B cell (primary cell): ENCODE measurements at regions not wholly inside any gene's neighbourhood (a gene's known extent, or its start where the extent isn't known, plus 50 kb on each side); places are given as distances from the start of the nearest gene placed in this dataset.
"Not testable (repeated sequence)": the region's sequence is repeated elsewhere in the genome, so short reads cannot be mapped to it uniquely, and the experiment has no call there.

Experiments
- ATAC-seq: fragments of 200-7000 bp; cut with Tn5 transposase; one replicate; pipeline ENCODE4 v1.10.0; 2021; ENCODE audit warnings: low read depth, mild to moderate bottlenecking, moderate number of reproducible peaks, moderate library complexity
- CTCF ChIA-PET: fragments of 350-600 bp; sonication (Branson Sonifier 250); formaldehyde crosslinking; loops from one replicate; lab custom pipeline; 2021; ENCODE audit warnings: antibody characterized with exemption, inconsistent platforms; lab: Charles Lee
- POLR2A ChIA-PET: fragments of 350-600 bp; sonication (Branson Sonifier 250); formaldehyde crosslinking; loops from one replicate; lab custom pipeline; 2021; ENCODE audit warnings: antibody characterized with exemption; lab: Charles Lee
- DNase-seq: peaks from one replicate; pipeline ENCODE4 v3.0.0; 2013
- H2AFZ ChIP-seq: 2 replicates; pipeline ENCODE4 v1.6.1; 2012; ENCODE audit warnings: mild to moderate bottlenecking, low read depth, low read length; ENCODE audit not compliant: insufficient read depth, poor library complexity, severe bottlenecking
- H3K27ac ChIP-seq, 2 donors: 1 replicate in 1 of 2; 2 replicates in 1 of 2; pipeline ENCODE4 v1.5.1; 2012 to 2013; ENCODE audit warnings: low read length in 2 of 2, mild to moderate bottlenecking in 2 of 2, moderate library complexity in 1 of 2
- H3K27me3 ChIP-seq, 4 experiments: fragments of 200-600 bp in 1 of 4; sonication (generic) in 1 of 4; replicated peaks in 1 of 4; 1 replicate in 2 of 4; 2 replicates in 2 of 4; pipeline versions ENCODE4 v1.6.1 to v1.7.0; 2013 to 2016; ENCODE audit warnings: low read length in 3 of 4, mild to moderate bottlenecking in 2 of 4, mixed read lengths in 1 of 4, moderate library complexity in 1 of 4; ENCODE audit not compliant: insufficient read depth in 4 of 4, control insufficient read depth in 3 of 4; ENCODE audit errors: control extremely low read depth in 1 of 4
- H3K36me3 ChIP-seq, 2 experiments: replicated peaks in 1 of 2; 1 replicate in 1 of 2; 2 replicates in 1 of 2; pipeline versions ENCODE4 v1.6.1 to v1.7.1; 2013; ENCODE audit warnings: low read length in 1 of 2; ENCODE audit not compliant: insufficient read depth in 2 of 2, control insufficient read depth in 1 of 2; ENCODE audit errors: control extremely low read depth in 1 of 2, extremely low read depth in 1 of 2
- H3K4me1 ChIP-seq, 2 donors: fragments of 200-600 bp in 1 of 2; sonication (generic) in 1 of 2; 1 replicate in 1 of 2; 2 replicates in 1 of 2; pipeline versions ENCODE4 v1.5.1 to v1.6.1; 2013 to 2017; ENCODE audit warnings: low read length in 2 of 2; ENCODE audit not compliant: control insufficient read depth in 2 of 2, insufficient read depth in 2 of 2
- H3K4me2 ChIP-seq: replicated peaks from 2 replicates; pipeline ENCODE3; 2012; ENCODE audit warnings: mild to moderate bottlenecking, low read depth, low read length; ENCODE audit not compliant: poor library complexity, severe bottlenecking
- H3K4me3 ChIP-seq, 5 experiments: fragments of 200-600 bp in 1 of 5; sonication (generic) in 1 of 5; 1 replicate in 3 of 5; 2 replicates in 2 of 5; pipeline versions ENCODE4 v1.5.1 to v1.7.0; 2011 to 2016; ENCODE audit warnings: low read length in 4 of 5, mild to moderate bottlenecking in 4 of 5, low read depth in 2 of 5, control low read depth in 1 of 5, moderate library complexity in 1 of 5; ENCODE audit not compliant: insufficient read depth in 1 of 5; ENCODE audit errors: control extremely low read depth in 1 of 5, extremely low read depth in 1 of 5
- H3K79me2 ChIP-seq: fragments of 200-600 bp; sonication (generic); one replicate; pipeline ENCODE4 v1.6.0; 2016; ENCODE audit warnings: low read length; ENCODE audit not compliant: control insufficient read depth, insufficient read depth
- H3K9ac ChIP-seq: fragments of 200-600 bp; sonication (generic); 2 replicates; pipeline ENCODE4 v1.6.1; 2017; ENCODE audit warnings: mild to moderate bottlenecking, low read length, moderate library complexity
- H3K9me3 ChIP-seq, 3 donors: one replicate each; pipeline versions ENCODE4 v1.6.1 to v1.7.1; 2013; ENCODE audit warnings: low read length in 2 of 3; ENCODE audit not compliant: control insufficient read depth in 2 of 3, insufficient read depth in 1 of 3; ENCODE audit errors: control extremely low read depth in 1 of 3
- H4K20me1 ChIP-seq: 2 replicates; pipeline ENCODE4 v1.6.0; 2012; ENCODE audit warnings: mild to moderate bottlenecking, low read length; ENCODE audit not compliant: insufficient read depth, control insufficient read depth, poor library complexity, severe bottlenecking
- H3K27ac Mint-ChIP-seq: one replicate; pipeline ENCODE4 v1.8.0; 2021; ENCODE audit warnings: mixed read lengths
- H3K27me3 Mint-ChIP-seq: one replicate; pipeline ENCODE4 v1.8.0; 2021; ENCODE audit warnings: mixed read lengths
- H3K4me1 Mint-ChIP-seq: one replicate; pipeline ENCODE4 v1.8.0; 2021; ENCODE audit warnings: mixed read lengths
- H3K4me3 Mint-ChIP-seq: one replicate; pipeline ENCODE4 v1.8.0; 2021; ENCODE audit warnings: mixed read lengths
- H3K9me3 Mint-ChIP-seq: one replicate; pipeline ENCODE4 v1.8.0; 2022; ENCODE audit warnings: mixed read lengths; ENCODE audit not compliant: insufficient read depth
- EZH2 ChIP-seq: IDR thresholded peaks from 2 replicates; pipeline ENCODE4 v1.6.1; 2012; ENCODE audit warnings: borderline replicate concordance, low read depth, mild to moderate bottlenecking, moderate library complexity, low read length; ENCODE audit not compliant: insufficient read depth, poor library complexity, severe bottlenecking
- WGBS: methylation state at CpG from one replicate; pipeline ENCODE4 v1.1.5; 2013; ENCODE audit warnings: missing lambda C conversion rate; ENCODE audit not compliant: insufficient coverage; 5-methylcytosine and 5-hydroxymethylcytosine counted together
- intact Hi-C: fragments of 100-400 bp; cut with micrococcal nuclease; formaldehyde crosslinking; loops from one replicate; pipeline ENCODE4 v1.10.0; 2022
- TF ChIP-seq, protein P1 (sequence below): fragments of 200-600 bp; IDR thresholded peaks from one replicate; pipeline ENCODE4 v1.8.0; 2022; ENCODE audit warnings: antibody characterized with exemption, mild to moderate bottlenecking

DNA sequence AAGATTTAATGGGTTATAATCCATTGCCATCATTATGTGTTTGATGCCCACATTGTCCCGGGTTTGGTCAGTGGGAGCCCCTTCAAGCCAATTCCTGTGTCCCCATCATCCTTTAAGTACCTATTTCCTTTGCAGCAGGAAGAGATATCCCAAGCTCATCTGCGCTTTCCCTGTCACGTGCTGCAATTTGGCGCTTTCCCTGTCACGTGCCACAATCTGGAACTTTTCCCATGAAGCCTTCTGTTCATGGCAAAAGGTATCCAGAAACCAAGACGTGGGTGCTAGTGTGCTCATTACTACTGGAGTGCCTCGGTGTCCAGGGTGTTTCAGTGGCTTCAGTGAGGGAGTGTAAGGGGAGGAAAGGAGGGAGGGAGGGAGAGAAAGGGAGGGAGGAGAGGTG lies 168.5 kb downstream of the NPIPB11 start:
- H3K27me3 Mint-ChIP-seq: no peaks in the 10 kb centered on the region
- H3K27ac Mint-ChIP-seq: no peak overlapping the region
- no peaks in the 10 kb centered on the region for H3K36me3 ChIP-seq
- no peak overlapping the region for H3K4me2 ChIP-seq
- H3K4me1 Mint-ChIP-seq: no peaks in the 10 kb centered on the region
- H3K9me3 Mint-ChIP-seq: peaks cover 5% of the 10 kb centered on the region
- DNase-seq: no peak
- no peak overlapping the region for H3K27ac ChIP-seq
- H3K4me3 ChIP-seq: no peak overlapping the region
- intact Hi-C loops: no loop called here
- no peaks in the 10 kb centered on the region for H3K4me1 ChIP-seq
- no peaks in the 10 kb centered on the region for H3K27me3 ChIP-seq
- H3K9ac ChIP-seq: no peak overlapping the region
- H3K79me2 ChIP-seq: no peaks in the 10 kb centered on the region
- ATAC-seq: no peak
- no peaks in the 10 kb centered on the region for H4K20me1 ChIP-seq
- H2AFZ ChIP-seq: no peak overlapping the region
- POLR2A ChIA-PET: no interaction called here
- CTCF ChIA-PET: no interaction called here
- peaks cover 0 to 5% (median 0%) of the 10 kb centered on the region in 3 donors for H3K9me3 ChIP-seq
- 89% methylated on average over 7 of the region's 7 CpGs for WGBS
- TF ChIP-seq, protein P1, sequence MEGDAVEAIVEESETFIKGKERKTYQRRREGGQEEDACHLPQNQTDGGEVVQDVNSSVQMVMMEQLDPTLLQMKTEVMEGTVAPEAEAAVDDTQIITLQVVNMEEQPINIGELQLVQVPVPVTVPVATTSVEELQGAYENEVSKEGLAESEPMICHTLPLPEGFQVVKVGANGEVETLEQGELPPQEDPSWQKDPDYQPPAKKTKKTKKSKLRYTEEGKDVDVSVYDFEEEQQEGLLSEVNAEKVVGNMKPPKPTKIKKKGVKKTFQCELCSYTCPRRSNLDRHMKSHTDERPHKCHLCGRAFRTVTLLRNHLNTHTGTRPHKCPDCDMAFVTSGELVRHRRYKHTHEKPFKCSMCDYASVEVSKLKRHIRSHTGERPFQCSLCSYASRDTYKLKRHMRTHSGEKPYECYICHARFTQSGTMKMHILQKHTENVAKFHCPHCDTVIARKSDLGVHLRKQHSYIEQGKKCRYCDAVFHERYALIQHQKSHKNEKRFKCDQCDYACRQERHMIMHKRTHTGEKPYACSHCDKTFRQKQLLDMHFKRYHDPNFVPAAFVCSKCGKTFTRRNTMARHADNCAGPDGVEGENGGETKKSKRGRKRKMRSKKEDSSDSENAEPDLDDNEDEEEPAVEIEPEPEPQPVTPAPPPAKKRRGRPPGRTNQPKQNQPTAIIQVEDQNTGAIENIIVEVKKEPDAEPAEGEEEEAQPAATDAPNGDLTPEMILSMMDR: no peak
- TF ChIP-seq EZH2: no peak
- H3K4me3 Mint-ChIP-seq: no peak overlapping the region

DNA sequence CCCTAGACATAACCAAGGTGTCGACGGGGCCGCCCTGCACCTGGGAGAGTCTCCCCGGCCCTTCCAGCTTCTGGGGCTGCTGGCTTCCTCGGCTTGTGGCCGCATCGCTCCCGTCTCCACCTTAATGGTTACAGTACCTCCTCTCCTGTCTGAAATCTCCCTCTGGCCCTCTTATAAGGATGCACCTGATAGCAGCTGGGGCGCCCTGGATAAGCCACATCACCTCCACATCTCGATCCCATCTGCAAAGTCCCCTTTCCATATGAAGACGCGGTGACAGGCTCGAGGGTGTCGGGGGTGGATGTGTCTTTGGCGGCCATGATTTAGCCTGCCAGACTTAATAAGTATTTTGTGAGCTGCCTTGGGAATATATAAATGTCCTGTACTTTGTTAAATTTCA lies 169.0 kb downstream of the NPIPB11 start:
- H3K9me3 ChIP-seq, H3K36me3 ChIP-seq, H4K20me1 ChIP-seq, H3K9ac ChIP-seq, H3K4me2 ChIP-seq, ATAC-seq, H3K79me2 ChIP-seq, H3K27ac Mint-ChIP-seq, H3K9me3 Mint-ChIP-seq, CTCF ChIA-PET, H3K27me3 ChIP-seq, H3K4me3 ChIP-seq, H2AFZ ChIP-seq, H3K4me1 Mint-ChIP-seq, intact Hi-C loops, H3K27ac ChIP-seq, H3K4me1 ChIP-seq, POLR2A ChIA-PET, H3K4me3 Mint-ChIP-seq, DNase-seq, H3K27me3 Mint-ChIP-seq: not testable (repeated sequence)
- 100% methylated on average over 1 of the region's 15 CpGs for WGBS

DNA sequence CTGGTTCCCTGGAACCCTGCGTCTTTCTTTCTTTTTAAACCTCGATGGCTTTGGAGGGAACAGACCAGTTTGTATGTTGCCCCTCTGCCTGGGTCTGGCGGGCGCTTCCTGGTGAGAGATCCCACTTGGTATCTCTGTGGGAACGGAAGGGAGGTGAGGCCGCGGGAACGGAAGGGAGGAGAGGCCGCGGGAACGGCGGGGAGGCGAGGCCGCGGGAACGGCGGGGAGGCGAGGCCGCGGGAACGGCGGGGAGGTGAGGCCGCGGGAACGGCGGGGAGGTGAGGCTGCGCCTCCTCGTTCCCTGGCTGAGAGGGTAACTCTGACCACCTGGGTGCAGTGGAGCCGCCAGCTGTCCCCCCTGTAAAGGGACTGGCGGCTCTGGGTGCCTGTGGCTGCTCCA lies 169.5 kb downstream of the NPIPB11 start:
- H3K9me3 ChIP-seq, H3K4me1 Mint-ChIP-seq, H2AFZ ChIP-seq, H3K27ac Mint-ChIP-seq, CTCF ChIA-PET, POLR2A ChIA-PET, H3K27me3 ChIP-seq, H3K36me3 ChIP-seq, H3K27me3 Mint-ChIP-seq, DNase-seq, H3K9me3 Mint-ChIP-seq, H4K20me1 ChIP-seq, H3K4me2 ChIP-seq, H3K27ac ChIP-seq, H3K4me1 ChIP-seq, H3K9ac ChIP-seq, H3K4me3 ChIP-seq, H3K4me3 Mint-ChIP-seq, ATAC-seq, H3K79me2 ChIP-seq, intact Hi-C loops: not testable (repeated sequence)
- WGBS: 97% methylated on average over 13 of the region's 30 CpGs
